NOMO-1 treated with DMSO at 0.1 percent for 48 hours (cell line): ENCODE measurements at regions not wholly inside any gene's neighbourhood (a gene's known extent, or its start where the extent isn't known, plus 50 kb on each side); places are given as distances from the start of the nearest gene placed in this dataset.

Experiments
- DNase-seq: peaks from one replicate; lab custom pipeline; 2025; ENCODE audit not compliant: unreplicated experiment; lab: John Stamatoyannopoulos, UW

GRCh38 chr4:160772668-160773067, 1391.1 kb downstream of the FSTL5 start:
- no peak for DNase-seq

- DNase-seq: no peak
Measured at GRCh38 chr4:160795216-160795615, 1368.6 kb downstream of the FSTL5 start.

DNA sequence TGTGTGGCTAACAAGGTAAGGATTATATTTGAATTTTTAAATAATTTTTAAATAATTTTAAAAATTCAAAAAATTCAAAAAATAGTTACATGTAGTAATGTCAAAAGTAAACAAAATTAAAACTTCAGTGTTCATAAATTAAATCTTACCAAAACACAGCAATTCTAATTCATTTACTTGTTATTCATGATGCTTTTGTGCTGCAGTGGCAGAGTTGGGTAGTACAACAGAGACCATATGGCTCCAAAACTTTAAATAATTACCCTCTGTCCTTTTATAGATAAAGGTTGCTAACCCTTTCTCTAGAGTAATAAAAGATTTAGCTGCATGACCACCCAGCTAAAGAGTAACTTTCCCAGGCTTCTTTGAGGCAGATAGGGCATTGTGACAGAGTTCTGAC, 1355.6 kb downstream of the FSTL5 start:
- no peak for DNase-seq

DNA sequence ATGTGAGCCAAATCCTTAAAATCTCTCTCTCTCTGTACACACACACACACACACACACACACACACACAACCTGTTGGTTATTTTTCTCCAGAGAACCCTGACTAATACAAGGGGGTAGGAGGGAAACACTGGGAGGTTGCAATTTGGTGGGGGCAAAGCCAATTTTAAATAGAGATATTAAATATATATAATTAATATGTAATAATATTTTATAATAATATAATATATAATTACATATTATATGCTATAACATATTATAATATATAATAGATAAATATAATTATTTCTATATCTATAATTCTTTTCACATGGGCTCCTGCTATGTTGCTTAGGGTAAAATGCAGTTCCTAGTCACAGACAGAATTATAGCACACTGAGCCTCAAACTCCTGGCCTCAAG, 1354.2 kb downstream of the FSTL5 start:
- no peak for DNase-seq

DNA sequence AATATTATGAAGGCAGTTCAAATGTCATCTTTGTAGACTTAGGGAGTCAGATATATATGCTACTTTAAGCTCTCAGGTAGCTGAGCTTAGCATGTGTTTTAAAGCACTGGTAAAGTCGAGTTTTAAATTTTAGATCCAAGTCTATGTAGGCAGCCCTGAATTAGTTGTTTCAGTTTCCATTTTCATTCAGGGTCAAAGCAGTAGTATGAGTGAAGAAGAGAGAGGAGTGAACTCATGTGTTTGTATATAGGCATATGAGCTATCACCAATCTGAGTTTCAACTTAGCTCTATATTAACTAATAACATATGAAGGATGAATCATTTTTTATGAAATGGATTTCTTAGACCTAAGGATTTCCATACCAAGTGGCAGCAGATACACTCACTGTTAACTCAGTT, 1353.4 kb downstream of the FSTL5 start:
- no peak for DNase-seq

DNA sequence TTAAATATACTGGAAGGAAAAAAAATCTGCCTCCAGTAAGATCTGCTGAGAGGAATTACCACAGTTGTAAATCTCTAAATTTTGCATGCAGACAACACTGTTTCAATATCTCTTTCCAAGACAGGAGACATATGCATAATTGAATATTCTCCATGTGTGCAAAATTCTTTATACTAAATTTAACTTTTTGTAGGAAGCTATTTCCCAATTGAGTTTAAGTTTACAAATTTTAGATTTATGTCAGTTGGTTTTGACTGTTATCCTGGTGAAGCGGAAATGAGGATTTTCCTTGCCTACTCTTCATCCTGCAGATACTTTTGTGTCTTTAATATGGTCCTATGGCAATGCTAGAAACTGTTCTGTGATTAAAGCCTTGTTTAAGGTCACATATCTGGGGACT, 1352.9 kb downstream of the FSTL5 start:
- DNase-seq: no peak

- DNase-seq: no peak
Measured at GRCh38 chr4:160811956-160812355, 1351.8 kb downstream of the FSTL5 start.

DNA sequence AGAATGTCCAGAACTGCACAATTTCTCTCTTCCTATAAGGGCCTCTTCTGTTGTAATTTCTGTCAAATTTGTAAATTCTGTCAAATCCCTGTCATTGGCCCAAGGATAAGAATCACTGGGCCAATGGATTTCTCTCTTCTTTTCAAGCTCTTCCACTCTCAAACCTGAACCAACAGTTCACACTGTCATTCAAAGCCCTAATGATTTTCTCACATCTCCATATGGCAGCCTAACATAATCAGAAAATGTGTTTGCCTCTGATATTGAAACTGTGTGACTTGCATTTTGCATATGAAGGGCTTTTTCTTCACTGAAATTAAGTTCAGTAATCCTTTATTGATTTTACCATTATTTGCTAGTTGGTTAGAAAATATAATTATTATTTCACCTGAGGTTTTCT, 1349.1 kb downstream of the FSTL5 start:
- no peak for DNase-seq

- no peak for DNase-seq
Measured at GRCh38 chr4:160818571-160818970, 1345.2 kb downstream of the FSTL5 start.

GRCh38 chr4:160819791-160820190, 1344.0 kb downstream of the FSTL5 start:
- DNase-seq: no peak

DNA sequence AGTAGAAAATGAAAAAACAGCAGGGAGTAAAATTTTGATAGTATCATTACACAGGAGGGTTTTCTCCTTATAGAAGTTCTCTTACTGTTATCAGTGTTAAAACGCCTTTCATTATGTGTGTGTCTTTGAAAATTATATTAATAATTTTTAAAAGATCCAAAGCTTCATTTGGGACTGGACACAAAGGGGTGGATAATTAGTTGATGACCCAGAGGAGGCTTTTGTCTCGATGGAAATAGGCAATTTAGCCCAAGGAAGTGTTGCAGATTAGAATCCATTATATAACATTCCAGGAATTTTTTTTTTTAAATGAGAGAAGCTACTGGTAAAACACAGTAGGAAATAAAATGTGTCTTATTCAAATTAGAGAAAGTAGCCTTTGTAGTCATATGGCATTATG, 1339.3 kb downstream of the FSTL5 start:
- DNase-seq: no peak

DNA sequence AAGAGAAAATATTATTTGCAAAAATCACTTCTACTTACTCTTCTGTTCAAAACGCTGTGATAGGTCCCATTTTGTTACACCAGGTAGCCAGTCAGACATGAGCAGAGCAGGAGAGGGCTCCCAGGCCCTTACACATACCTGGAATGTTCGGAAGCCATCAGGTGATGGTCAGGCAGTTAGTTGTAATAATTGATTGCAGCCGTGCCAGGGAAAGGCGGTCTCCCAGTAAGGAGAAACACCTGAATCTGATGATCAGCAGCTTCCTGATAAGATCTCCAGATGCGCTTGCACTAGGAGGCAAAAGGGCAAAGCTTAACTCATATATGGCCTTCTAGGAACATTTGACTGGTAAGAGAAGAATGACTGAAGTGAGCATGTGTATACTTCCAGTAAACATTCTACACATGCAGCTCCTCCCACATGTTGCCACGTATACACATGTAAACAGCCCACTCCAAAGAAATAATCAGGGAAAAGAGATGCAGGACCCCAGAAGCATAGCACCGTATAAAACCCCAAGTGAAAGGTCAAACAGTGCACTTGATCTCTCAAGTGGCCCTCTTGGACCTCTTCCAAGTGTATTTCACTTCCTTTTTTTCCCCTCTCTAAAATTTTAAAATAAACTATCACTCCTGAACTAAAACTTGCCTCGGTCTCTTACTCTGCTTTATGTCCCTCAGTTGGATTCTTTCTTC, 1338.0 kb downstream of the FSTL5 start:
- DNase-seq: peak; percentile 12

- no peak for DNase-seq
Measured at GRCh38 chr4:160826339-160826679, 1337.5 kb downstream of the FSTL5 start.

GRCh38 chr4:160831165-160831922, 1332.5 kb downstream of the FSTL5 start:
- no peak for DNase-seq

GRCh38 chr4:160835789-160836188, 1328.0 kb downstream of the FSTL5 start:
- no peak for DNase-seq

GRCh38 chr4:160836431-160836830, 1327.4 kb downstream of the FSTL5 start:
- DNase-seq: no peak

DNA sequence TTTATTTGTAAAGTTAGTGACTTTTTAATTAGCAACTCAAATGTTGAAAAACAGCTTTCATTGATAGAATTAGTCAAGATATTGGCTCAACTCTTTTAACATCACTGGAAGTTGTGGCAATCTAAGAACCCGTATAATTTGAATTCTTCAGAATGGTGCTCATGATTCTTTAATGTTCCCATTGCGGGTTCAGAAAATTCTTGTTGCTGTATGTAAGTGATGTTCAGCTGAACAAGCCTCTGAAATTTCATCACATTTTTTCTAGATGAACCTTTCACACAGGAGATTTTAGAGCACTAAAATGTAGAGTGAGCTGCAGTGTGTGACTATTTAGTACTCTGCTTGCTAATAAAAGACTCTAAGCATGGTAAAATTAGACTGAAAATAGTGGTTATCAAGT, 1317.7 kb downstream of the FSTL5 start:
- no peak for DNase-seq

- DNase-seq: no peak
Measured at GRCh38 chr4:160847228-160847627, 1316.6 kb downstream of the FSTL5 start.

- no peak for DNase-seq
Measured at GRCh38 chr4:160848489-160848888, 1315.3 kb downstream of the FSTL5 start.

- no peak for DNase-seq
Measured at GRCh38 chr4:160848901-160849760, 1314.7 kb downstream of the FSTL5 start.

DNA sequence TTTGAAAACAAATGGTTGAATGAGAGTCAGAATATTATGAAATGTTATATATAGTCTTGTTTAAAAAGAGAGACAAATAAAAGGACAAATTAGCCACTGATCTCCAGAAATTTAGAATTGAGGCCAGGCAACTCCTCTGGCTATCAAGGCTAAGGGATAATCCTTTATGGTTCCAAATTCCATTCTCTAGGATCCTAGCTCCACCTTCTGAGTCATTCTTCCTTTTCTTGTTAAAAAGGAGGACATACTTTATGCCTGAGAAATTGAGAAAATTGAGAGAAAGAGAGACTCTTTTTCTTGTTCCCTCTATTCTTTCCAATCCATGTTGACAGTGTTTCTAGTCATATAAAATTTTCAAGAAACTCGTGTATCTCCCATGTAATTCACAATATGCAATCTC, 1299.5 kb downstream of the FSTL5 start:
- DNase-seq: no peak

DNA sequence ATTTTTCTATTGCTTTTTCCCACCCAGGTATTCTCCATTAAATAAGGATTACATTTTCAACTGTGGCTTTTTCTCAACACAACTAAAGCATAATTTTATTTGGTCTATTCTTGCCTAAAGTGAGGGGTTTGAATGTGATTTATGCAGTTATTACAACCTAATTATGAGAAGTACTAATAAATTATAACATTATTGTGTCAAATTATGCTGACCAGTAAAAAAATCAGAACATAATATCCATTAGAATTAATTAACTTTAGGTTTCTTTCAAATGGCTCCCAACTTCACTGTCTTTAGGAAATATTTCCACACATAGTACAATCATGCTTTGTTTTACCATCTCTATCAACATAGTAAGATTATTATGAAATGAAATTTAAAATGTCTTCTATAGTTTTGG, 1293.9 kb downstream of the FSTL5 start:
- no peak for DNase-seq
